H9 (cell line): ENCODE measurements at regions not wholly inside any gene's neighbourhood (a gene's known extent, or its start where the extent isn't known, plus 50 kb on each side); places are given as distances from the start of the nearest gene placed in this dataset.

ENCODE experiments used
- DNase-seq: peaks from one replicate; pipeline ENCODE4 v3.0.0-alpha.2; 2017
- H2AFZ ChIP-seq: one replicate; pipeline ENCODE4 v1.6.1; 2013; ENCODE audit warnings: mild to moderate bottlenecking, low read length, control low read depth, moderate library complexity
- H2AK5ac ChIP-seq: 2 replicates; pipeline ENCODE4 v1.6.1; 2013; ENCODE audit warnings: low read length, control low read depth, mixed read lengths; ENCODE audit not compliant: insufficient read length
- H2BK120ac ChIP-seq: one replicate; pipeline ENCODE4 v1.6.1; 2013; ENCODE audit warnings: low read depth, mild to moderate bottlenecking, low read length, control low read depth, inconsistent platforms; ENCODE audit not compliant: poor library complexity, severe bottlenecking
- H2BK12ac ChIP-seq: 2 replicates; pipeline ENCODE4 v1.6.1; 2013; ENCODE audit warnings: low read length, control low read depth, mixed read lengths, low read depth; ENCODE audit not compliant: insufficient read length
- H2BK15ac ChIP-seq: 2 replicates; pipeline ENCODE4 v1.6.1; 2013; ENCODE audit warnings: low read depth, low read length, control low read depth
- H2BK20ac ChIP-seq: one replicate; pipeline ENCODE4 v1.6.1; 2013; ENCODE audit warnings: low read depth, mild to moderate bottlenecking, low read length, control low read depth, inconsistent platforms; ENCODE audit not compliant: poor library complexity, severe bottlenecking
- H2BK5ac ChIP-seq: 2 replicates; pipeline ENCODE4 v1.6.1; 2013; ENCODE audit warnings: low read length, control low read depth, mixed read lengths; ENCODE audit not compliant: insufficient read length
- H3K14ac ChIP-seq: 2 replicates; pipeline ENCODE4 v1.6.1; 2013; ENCODE audit warnings: low read length, control low read depth; ENCODE audit not compliant: insufficient read depth
- H3K18ac ChIP-seq: 2 replicates; pipeline ENCODE4 v1.6.1; 2013; ENCODE audit warnings: low read depth, mild to moderate bottlenecking, mixed read lengths, low read length, control low read depth; ENCODE audit not compliant: insufficient read length
- H3K23ac ChIP-seq: 2 replicates; pipeline ENCODE4 v1.6.1; 2013; ENCODE audit warnings: low read length, control low read depth, mixed read lengths, low read depth; ENCODE audit not compliant: insufficient read length
- H3K23me2 ChIP-seq: 2 replicates; pipeline ENCODE4 v1.6.1; 2013; ENCODE audit warnings: low read depth, mild to moderate bottlenecking, mixed read lengths, low read length, control low read depth; ENCODE audit not compliant: insufficient read length, poor library complexity, severe bottlenecking
- H3K27ac ChIP-seq: 2 replicates; pipeline ENCODE4 v1.5.1; 2013; ENCODE audit warnings: low read length, control low read depth, mixed read lengths, low read depth; ENCODE audit not compliant: insufficient read length
- H3K27me3 ChIP-seq: 2 replicates; pipeline ENCODE4 v1.6.1; 2013; ENCODE audit warnings: low read length, control low read depth, inconsistent platforms; ENCODE audit not compliant: insufficient read depth
- H3K4ac ChIP-seq: 2 replicates; pipeline ENCODE4 v1.6.1; 2013; ENCODE audit warnings: low read depth, mild to moderate bottlenecking, control low read depth, inconsistent platforms, low read length, moderate library complexity
- H3K4me1 ChIP-seq: 2 replicates; pipeline ENCODE4 v1.6.1; 2013; ENCODE audit warnings: low read length, control low read depth, inconsistent platforms; ENCODE audit not compliant: insufficient read depth
- H3K4me2 ChIP-seq: 2 replicates; pipeline ENCODE4 v1.6.1; 2013; ENCODE audit warnings: low read length, control low read depth, mixed read lengths; ENCODE audit not compliant: insufficient read length, insufficient read depth
- H3K56ac ChIP-seq: 2 replicates; pipeline ENCODE4 v1.6.1; 2013; ENCODE audit warnings: low read depth, mild to moderate bottlenecking, mixed read lengths, low read length, control low read depth; ENCODE audit not compliant: insufficient read length
- H3K79me1 ChIP-seq: 2 replicates; pipeline ENCODE4 v1.6.1; 2013; ENCODE audit warnings: low read depth, mild to moderate bottlenecking, moderate library complexity, low read length, control low read depth, inconsistent platforms; ENCODE audit not compliant: insufficient read depth, poor library complexity, severe bottlenecking
- H3K79me2 ChIP-seq: 2 replicates; pipeline ENCODE4 v1.6.1; 2013; ENCODE audit warnings: low read length, control low read depth, inconsistent platforms; ENCODE audit not compliant: insufficient read depth
- H3K9ac ChIP-seq: 2 replicates; pipeline ENCODE4 v1.6.1; 2013; ENCODE audit warnings: low read length, control low read depth, mixed read lengths; ENCODE audit not compliant: insufficient read length; ENCODE audit errors: extremely low read depth
- H3K9me3 ChIP-seq: one replicate; pipeline ENCODE4 v1.6.1; 2013; ENCODE audit warnings: low read depth, low read length, inconsistent platforms; ENCODE audit not compliant: control insufficient read depth
- H3T11ph ChIP-seq: one replicate; pipeline ENCODE4 v1.6.1; 2013; ENCODE audit warnings: mild to moderate bottlenecking, low read length, control low read depth, inconsistent platforms
- H4K20me1 ChIP-seq: one replicate; pipeline ENCODE4 v1.6.1; 2013; ENCODE audit not compliant: control insufficient read depth, insufficient read length, insufficient read depth
- H4K5ac ChIP-seq: 2 replicates; pipeline ENCODE4 v1.6.1; 2013; ENCODE audit warnings: low read depth, mild to moderate bottlenecking, mixed read lengths, low read length, control low read depth; ENCODE audit not compliant: insufficient read length
- H4K8ac ChIP-seq: replicated peaks from 2 replicates; pipeline ENCODE4 v1.6.1; 2013; ENCODE audit warnings: low read length, control low read depth, mixed read lengths, low read depth; ENCODE audit not compliant: insufficient read length
- H4K91ac ChIP-seq: 2 replicates; pipeline ENCODE4 v1.6.1; 2013; ENCODE audit warnings: low read depth, mild to moderate bottlenecking, moderate library complexity, mixed read lengths, low read length, control low read depth; ENCODE audit not compliant: insufficient read length
- H3K27ac Mint-ChIP-seq, 3 experiments: 2 replicates in 2 of 3; 3 replicates in 1 of 3; pipeline ENCODE4 v1.8.0; 2020 to 2021; ENCODE audit warnings: mixed read lengths in 3 of 3, mild to moderate bottlenecking in 1 of 3, moderate library complexity in 1 of 3
- H3K27me3 Mint-ChIP-seq: 2 replicates; pipeline ENCODE4 v1.8.0; 2021; ENCODE audit warnings: low read depth, mild to moderate bottlenecking, moderate library complexity, mixed read lengths
- H3K36me3 Mint-ChIP-seq, 3 experiments: 2 replicates in 2 of 3; 3 replicates in 1 of 3; pipeline ENCODE4 v1.8.0; 2020 to 2021; ENCODE audit warnings: low read depth in 3 of 3, mixed read lengths in 3 of 3; ENCODE audit not compliant: insufficient read depth in 1 of 3
- H3K4me1 Mint-ChIP-seq, 2 experiments: 2 replicates each; pipeline ENCODE4 v1.8.0; 2020; ENCODE audit warnings: mixed read lengths in 2 of 2
- H3K4me3 Mint-ChIP-seq, 2 experiments: 2 replicates in 1 of 2; 3 replicates in 1 of 2; pipeline ENCODE4 v1.8.0; 2020 to 2021; ENCODE audit warnings: mild to moderate bottlenecking in 2 of 2, mixed read lengths in 2 of 2, moderate library complexity in 1 of 2
- H3K9me3 Mint-ChIP-seq, 2 experiments: 2 replicates in 1 of 2; 3 replicates in 1 of 2; pipeline ENCODE4 v1.8.0; 2020; ENCODE audit warnings: mild to moderate bottlenecking in 2 of 2, mixed read lengths in 2 of 2, moderate library complexity in 1 of 2
- WGBS: extraction: QIAGEN DNeasy Blood & Tissue Kit; methylation state at CpG from one replicate; pipeline ENCODE4 v1.1.7; 2013; ENCODE audit warnings: missing lambda C conversion rate, low lambda C conversion rate, mixed read lengths; ENCODE audit not compliant: insufficient read length; ENCODE audit errors: extremely low coverage; 5-methylcytosine and 5-hydroxymethylcytosine counted together
- TF ChIP-seq, protein P1 (sequence below): fragments of 200-600 bp; sonication (generic); conservative IDR thresholded peaks from 3 replicates; pipeline ENCODE4 v1.8.0; 2021; ENCODE audit warnings: antibody characterized with exemption, mild to moderate bottlenecking

DNA sequence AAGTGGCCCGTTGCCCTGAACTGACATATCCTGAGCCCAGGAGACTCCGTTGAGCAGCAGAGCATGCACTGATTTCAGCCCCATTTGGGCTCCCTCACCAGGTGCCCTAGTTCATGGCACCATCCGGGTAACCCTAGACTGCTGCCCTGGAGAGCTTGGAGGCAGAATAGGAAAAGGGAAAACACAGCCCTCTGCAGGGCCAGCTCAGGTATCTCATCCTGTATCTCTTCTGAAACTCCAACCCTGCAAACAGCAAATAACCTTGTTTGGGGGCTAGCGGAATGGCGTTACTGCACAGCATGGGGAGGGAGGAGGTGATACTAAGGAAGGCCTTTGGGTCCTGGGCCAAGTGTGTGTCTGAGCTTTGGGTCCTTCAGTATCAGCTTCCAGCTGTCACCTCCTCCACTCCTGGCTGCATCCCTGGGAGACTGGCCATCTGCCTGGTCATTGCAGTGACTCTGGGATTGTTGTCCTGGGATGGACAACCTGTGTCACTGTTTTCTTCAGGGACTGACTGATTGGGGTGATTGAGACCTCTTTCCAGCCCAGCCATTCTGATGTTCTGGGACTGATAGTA is 233.8 kb upstream of the SKOR2 start:
- no peaks in the 10 kb centered on the region for H3K27me3 ChIP-seq
- H2BK20ac ChIP-seq, result no peak overlapping the region
- no peak overlapping the region for H3K4ac ChIP-seq
- peaks cover 9 to 12% of the 10 kb centered on the region in 2 experiments; a peak in 3 of 4 replicates for H3K4me1 Mint-ChIP-seq
- 0 out of 2 replicates have a peak, but pooled peaks cover 3% of the 10 kb centered on the region for H3K4me1 ChIP-seq
- no peak overlapping the region for H3K23ac ChIP-seq
- no peaks in the 10 kb centered on the region for H3K36me3 Mint-ChIP-seq
- no CpG with 5 or more reads among the region's 5 CpGs for WGBS
- TF ChIP-seq, protein P1, sequence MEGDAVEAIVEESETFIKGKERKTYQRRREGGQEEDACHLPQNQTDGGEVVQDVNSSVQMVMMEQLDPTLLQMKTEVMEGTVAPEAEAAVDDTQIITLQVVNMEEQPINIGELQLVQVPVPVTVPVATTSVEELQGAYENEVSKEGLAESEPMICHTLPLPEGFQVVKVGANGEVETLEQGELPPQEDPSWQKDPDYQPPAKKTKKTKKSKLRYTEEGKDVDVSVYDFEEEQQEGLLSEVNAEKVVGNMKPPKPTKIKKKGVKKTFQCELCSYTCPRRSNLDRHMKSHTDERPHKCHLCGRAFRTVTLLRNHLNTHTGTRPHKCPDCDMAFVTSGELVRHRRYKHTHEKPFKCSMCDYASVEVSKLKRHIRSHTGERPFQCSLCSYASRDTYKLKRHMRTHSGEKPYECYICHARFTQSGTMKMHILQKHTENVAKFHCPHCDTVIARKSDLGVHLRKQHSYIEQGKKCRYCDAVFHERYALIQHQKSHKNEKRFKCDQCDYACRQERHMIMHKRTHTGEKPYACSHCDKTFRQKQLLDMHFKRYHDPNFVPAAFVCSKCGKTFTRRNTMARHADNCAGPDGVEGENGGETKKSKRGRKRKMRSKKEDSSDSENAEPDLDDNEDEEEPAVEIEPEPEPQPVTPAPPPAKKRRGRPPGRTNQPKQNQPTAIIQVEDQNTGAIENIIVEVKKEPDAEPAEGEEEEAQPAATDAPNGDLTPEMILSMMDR, result peak; percentile 32; the same call in 1 of the 3 replicates
- H3K9ac ChIP-seq, result no peak overlapping the region
- no peak overlapping the region for H4K8ac ChIP-seq
- no peak overlapping the region for H4K5ac ChIP-seq
- no peaks in the 10 kb centered on the region for H4K20me1 ChIP-seq
- no peak overlapping the region for H3T11ph ChIP-seq
- H3K79me1 ChIP-seq, result no peaks in the 10 kb centered on the region
- H3K27me3 Mint-ChIP-seq, result peaks cover 7% of the 10 kb centered on the region
- no peaks in the 10 kb centered on the region for H3K79me2 ChIP-seq
- H2BK120ac ChIP-seq, result no peak overlapping the region
- H3K9me3 ChIP-seq, result no peaks in the 10 kb centered on the region
- no peak overlapping the region for H3K27ac Mint-ChIP-seq
- no peak overlapping the region for H3K4me2 ChIP-seq
- H3K9me3 Mint-ChIP-seq, result no peaks in the 10 kb centered on the region; a peak in 1 of 5 replicates
- H2BK15ac ChIP-seq, result no peak overlapping the region
- H3K56ac ChIP-seq, result no peak overlapping the region
- H3K27ac ChIP-seq, result no peak overlapping the region
- H2AFZ ChIP-seq, result no peak overlapping the region
- no peak overlapping the region for H3K18ac ChIP-seq
- DNase-seq, result no peak
- H2AK5ac ChIP-seq, result no peak overlapping the region
- H2BK5ac ChIP-seq, result no peak overlapping the region
- no peak overlapping the region for H2BK12ac ChIP-seq
- no peak overlapping the region for H3K4me3 Mint-ChIP-seq
- H3K14ac ChIP-seq, result no peak overlapping the region; the same call in 1 of the 2 replicates
- H3K23me2 ChIP-seq, result no peaks in the 10 kb centered on the region
- no peak overlapping the region for H4K91ac ChIP-seq
